CD4-positive, CD25-positive, alpha-beta regulatory T cell (primary cell): ENCODE measurements at regions not wholly inside any gene's neighbourhood (a gene's known extent, or its start where the extent isn't known, plus 50 kb on each side); places are given as distances from the start of the nearest gene placed in this dataset.
"Not testable (repeated sequence)": the region's sequence is repeated elsewhere in the genome, so short reads cannot be mapped to it uniquely, and the experiment has no call there.

Experiments used
- ATAC-seq, 2 donors: fragments of 150-1000 bp; cut with Tn5 transposase; one replicate each; pipeline ENCODE4 v1.10.0; 2021; ENCODE audit warnings: low read depth in 2 of 2, moderate number of reproducible peaks in 2 of 2, moderate library complexity in 1 of 2
- DNase-seq, 3 donors: peaks; one replicate each; pipeline versions ENCODE4 v3.0.0 to v3.0.0-alpha.2; 2012 to 2022; ENCODE audit warnings: mixed read lengths in 1 of 3
- H3K27ac ChIP-seq: one replicate; pipeline ENCODE4 v1.7.0; 2013; ENCODE audit warnings: mild to moderate bottlenecking, low read length; ENCODE audit not compliant: insufficient read depth, poor library complexity, severe bottlenecking
- H3K27me3 ChIP-seq: one replicate; pipeline ENCODE4 v1.7.0; 2013; ENCODE audit warnings: low read length; ENCODE audit not compliant: control insufficient read depth, insufficient read depth
- H3K36me3 ChIP-seq: one replicate; pipeline ENCODE4 v1.7.0; 2013; ENCODE audit warnings: mild to moderate bottlenecking, low read length, moderate library complexity; ENCODE audit not compliant: control insufficient read depth, insufficient read depth
- H3K4me1 ChIP-seq: 2 replicates; pipeline ENCODE4 v1.7.0; 2013; ENCODE audit warnings: mild to moderate bottlenecking, low read length; ENCODE audit not compliant: insufficient read depth, control insufficient read depth, poor library complexity, severe bottlenecking
- H3K4me3 ChIP-seq: one replicate; pipeline ENCODE4 v1.7.0; 2013; ENCODE audit warnings: low read depth, mild to moderate bottlenecking, low read length, moderate library complexity
- H3K9me3 ChIP-seq, 2 experiments: 1 replicate in 1 of 2; 2 replicates in 1 of 2; pipeline ENCODE4 v1.7.0; 2013; ENCODE audit warnings: low read length in 2 of 2, mild to moderate bottlenecking in 1 of 2, moderate library complexity in 1 of 2; ENCODE audit not compliant: control insufficient read depth in 2 of 2
- H3K27ac Mint-ChIP-seq, 3 donors: one replicate each; pipeline ENCODE4 v1.8.0; 2020 to 2022; ENCODE audit warnings: mild to moderate bottlenecking in 3 of 3, mixed read lengths in 3 of 3, moderate library complexity in 2 of 3
- H3K27me3 Mint-ChIP-seq: one replicate; pipeline ENCODE4 v1.8.0; 2022; ENCODE audit warnings: mild to moderate bottlenecking, mixed read lengths
- H3K36me3 Mint-ChIP-seq: one replicate; pipeline ENCODE4 v1.8.0; 2020; ENCODE audit warnings: mixed read lengths
- H3K4me1 Mint-ChIP-seq, 4 donors: one replicate each; pipeline ENCODE4 v1.8.0; 2020 to 2022; ENCODE audit warnings: mixed read lengths in 4 of 4, mild to moderate bottlenecking in 1 of 4
- H3K4me3 Mint-ChIP-seq, 4 donors: one replicate each; pipeline ENCODE4 v1.8.0; 2020 to 2022; ENCODE audit warnings: mild to moderate bottlenecking in 4 of 4, mixed read lengths in 4 of 4, moderate library complexity in 3 of 4
- H3K9me3 Mint-ChIP-seq, 7 donors: one replicate each; pipeline ENCODE4 v1.8.0; 2020 to 2022; ENCODE audit warnings: mixed read lengths in 7 of 7, mild to moderate bottlenecking in 3 of 7, moderate library complexity in 2 of 7

GRCh38 chr14:105723776-105724175 lies 197.4 kb downstream of the TMEM121 start:
- H3K27ac ChIP-seq, H3K9me3 ChIP-seq, DNase-seq, H3K4me1 Mint-ChIP-seq, H3K36me3 ChIP-seq, H3K27me3 Mint-ChIP-seq, H3K4me3 Mint-ChIP-seq, H3K27ac Mint-ChIP-seq, H3K27me3 ChIP-seq, H3K36me3 Mint-ChIP-seq, ATAC-seq, H3K4me1 ChIP-seq, H3K4me3 ChIP-seq: not testable (repeated sequence)
- H3K9me3 Mint-ChIP-seq: peaks cover 0 to 21% (median 4%) of the 10 kb centered on the region in 7 donors

- H3K4me3 Mint-ChIP-seq, H3K27me3 ChIP-seq, H3K4me3 ChIP-seq, H3K9me3 ChIP-seq, DNase-seq, H3K27ac ChIP-seq, H3K27ac Mint-ChIP-seq, H3K36me3 ChIP-seq, H3K4me1 ChIP-seq, H3K4me1 Mint-ChIP-seq, ATAC-seq, H3K36me3 Mint-ChIP-seq: not testable (repeated sequence)
- Mint-ChIP-seq H3K9me3 (peaks cover 0 to 16% (median 4%) of the 10 kb centered on the region in 7 donors), H3K27me3 (peaks cover 11% of the 10 kb centered on the region)
Observed at GRCh38 chr14:105729825-105730368, 203.5 kb downstream of the TMEM121 start.

GRCh38 chr14:105730731-105731130 lies 204.3 kb downstream of the TMEM121 start:
- not testable (repeated sequence) for ATAC-seq, H3K4me1 ChIP-seq, H3K27ac Mint-ChIP-seq, H3K27me3 ChIP-seq, H3K4me3 Mint-ChIP-seq, H3K36me3 ChIP-seq, H3K4me3 ChIP-seq, H3K9me3 ChIP-seq, H3K27ac ChIP-seq, H3K4me1 Mint-ChIP-seq, DNase-seq, H3K36me3 Mint-ChIP-seq
- Mint-ChIP-seq H3K9me3 (peaks cover 0 to 16% (median 4%) of the 10 kb centered on the region in 7 donors), H3K27me3 (peaks cover 11% of the 10 kb centered on the region)

GRCh38 chr14:105731221-105731985 lies 205.0 kb downstream of the TMEM121 start:
- H3K36me3 Mint-ChIP-seq, H3K4me3 ChIP-seq, H3K4me1 ChIP-seq, H3K27ac ChIP-seq, H3K9me3 ChIP-seq, H3K4me1 Mint-ChIP-seq, ATAC-seq, H3K27me3 ChIP-seq, H3K4me3 Mint-ChIP-seq, DNase-seq, H3K27ac Mint-ChIP-seq, H3K36me3 ChIP-seq: not testable (repeated sequence)
- H3K9me3 Mint-ChIP-seq: peaks cover 0 to 16% (median 4%) of the 10 kb centered on the region in 7 donors
- peaks cover 11% of the 10 kb centered on the region for H3K27me3 Mint-ChIP-seq

- Mint-ChIP-seq H3K4me1 (peaks cover 0 to 5% (median 0%) of the 10 kb centered on the region in 4 donors), H3K27me3 (peaks cover 11% of the 10 kb centered on the region), H3K4me3 (no peak overlapping the region), H3K9me3 (peaks cover 0 to 8% (median 4%) of the 10 kb centered on the region in 7 donors), H3K27ac (peak overlapping the region in 1 of 3 donors; percentile 57), H3K36me3 (no peaks in the 10 kb centered on the region)
- Histone ChIP-seq H3K4me3 (no peak overlapping the region), H3K27ac (no peak overlapping the region), H3K9me3 (no peaks in the 10 kb centered on the region), H3K4me1 (no peaks in the 10 kb centered on the region), H3K27me3 (no peaks in the 10 kb centered on the region), H3K36me3 (no peaks in the 10 kb centered on the region)
- ATAC-seq (no peak), DNase-seq (no peak)
Observed at GRCh38 chr14:105733081-105734065, 207.0 kb downstream of the TMEM121 start.

GRCh38 chr14:105734241-105734640 lies 207.9 kb downstream of the TMEM121 start:
- peak in 1 of 2 donors; percentile 19 for ATAC-seq
- not testable (repeated sequence) for H3K27me3 ChIP-seq, H3K36me3 Mint-ChIP-seq, H3K4me1 Mint-ChIP-seq, H3K27ac Mint-ChIP-seq, H3K27ac ChIP-seq, H3K4me1 ChIP-seq, DNase-seq, H3K4me3 Mint-ChIP-seq, H3K9me3 Mint-ChIP-seq, H3K4me3 ChIP-seq, H3K36me3 ChIP-seq, H3K9me3 ChIP-seq
- peaks cover 11% of the 10 kb centered on the region for H3K27me3 Mint-ChIP-seq

GRCh38 chr14:105736331-105736730 lies 209.9 kb downstream of the TMEM121 start:
- DNase-seq, H3K9me3 ChIP-seq, H3K27me3 Mint-ChIP-seq, H3K9me3 Mint-ChIP-seq, H3K27ac ChIP-seq, H3K27me3 ChIP-seq, H3K4me1 Mint-ChIP-seq, H3K4me3 ChIP-seq, H3K4me3 Mint-ChIP-seq, H3K36me3 ChIP-seq, H3K4me1 ChIP-seq, H3K36me3 Mint-ChIP-seq, H3K27ac Mint-ChIP-seq, ATAC-seq: not testable (repeated sequence)
